Subcutaneous abdominal adipose tissue (tissue), 5 donors: ENCODE measurements at regions not wholly inside any gene's neighbourhood (a gene's known extent, or its start where the extent isn't known, plus 50 kb on each side); places are given as distances from the start of the nearest gene placed in this dataset.

Source experiments
- H3K27ac ChIP-seq: one replicate; pipeline ENCODE4 v1.7.0; 2013; ENCODE audit warnings: low read depth, mild to moderate bottlenecking, inconsistent platforms, low read length, moderate library complexity
- H3K27me3 ChIP-seq, 5 donors: one replicate each; pipeline ENCODE4 v1.7.0; 2013; ENCODE audit warnings: low read length in 5 of 5, inconsistent platforms in 1 of 5; ENCODE audit not compliant: control insufficient read depth in 5 of 5, insufficient read depth in 4 of 5
- H3K36me3 ChIP-seq, 5 donors: one replicate each; pipeline ENCODE4 v1.7.0; 2013; ENCODE audit warnings: low read length in 5 of 5; ENCODE audit not compliant: control insufficient read depth in 5 of 5, insufficient read depth in 5 of 5
- H3K4me1 ChIP-seq, 5 donors: one replicate each; pipeline ENCODE4 v1.7.0; 2013; ENCODE audit warnings: low read length in 5 of 5, mild to moderate bottlenecking in 3 of 5, moderate library complexity in 1 of 5; ENCODE audit not compliant: control insufficient read depth in 5 of 5, insufficient read depth in 5 of 5
- H3K4me3 ChIP-seq, 5 donors: one replicate each; pipeline ENCODE4 v1.7.0; 2013; ENCODE audit warnings: low read length in 5 of 5, low read depth in 1 of 5
- H3K9ac ChIP-seq, 5 donors: one replicate each; pipeline ENCODE4 v1.7.0; 2013; ENCODE audit warnings: low read length in 5 of 5, mild to moderate bottlenecking in 4 of 5, moderate library complexity in 3 of 5
- H3K9me3 ChIP-seq, 5 donors: one replicate each; pipeline ENCODE4 v1.7.0; 2013; ENCODE audit warnings: low read length in 5 of 5; ENCODE audit not compliant: control insufficient read depth in 5 of 5
- donor health status: healthy.
- donor health status: healthy.
- donor health status: healthy.
- donor health status: healthy.
- donor health status: healthy.

DNA sequence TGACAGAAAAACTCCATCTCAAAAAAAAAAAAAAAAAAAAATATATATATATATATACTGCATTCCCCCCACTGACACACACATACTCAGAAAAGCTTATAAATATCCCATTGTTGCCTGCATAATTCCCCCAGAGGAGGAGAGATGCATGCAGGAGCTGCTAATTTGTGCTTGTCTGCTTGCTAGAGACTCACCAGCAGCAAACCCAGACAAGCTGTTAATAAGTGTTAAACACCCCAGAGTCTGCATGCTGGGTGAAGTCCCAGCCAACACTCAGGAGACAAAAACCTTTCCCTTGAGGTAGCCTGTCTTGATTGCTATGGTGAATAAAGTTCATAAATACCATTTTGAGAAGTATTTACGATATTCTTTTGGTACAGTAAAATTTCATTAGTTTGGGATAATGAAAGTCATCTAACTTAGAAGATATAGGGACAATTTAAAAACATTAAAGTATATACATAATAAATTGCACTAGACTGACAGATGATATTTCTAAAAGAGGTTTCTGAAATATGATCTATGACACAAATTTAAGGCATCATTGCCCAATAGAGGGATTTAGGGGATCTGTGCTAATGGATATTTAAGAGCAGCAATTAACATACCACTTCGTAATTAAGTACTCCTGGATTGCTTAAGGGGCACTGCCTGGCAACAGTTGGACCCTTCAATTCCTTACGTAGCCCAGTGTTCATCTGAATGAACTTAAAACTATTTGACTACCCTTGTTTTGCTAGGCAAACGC, 400.0 kb upstream of the C2CD4B start:
- no peak overlapping the region for H3K9ac ChIP-seq
- no peaks in the 10 kb centered on the region for H3K36me3 ChIP-seq
- no peak overlapping the region for H3K4me3 ChIP-seq
- peak overlapping the region; percentile 3 for H3K27ac ChIP-seq
- no peaks in the 10 kb centered on the region for H3K9me3 ChIP-seq
- H3K4me1 ChIP-seq, result peaks cover 2 to 59% (median 54%) of the 10 kb centered on the region in 5 donors
- H3K27me3 ChIP-seq, result no peaks in the 10 kb centered on the region

DNA sequence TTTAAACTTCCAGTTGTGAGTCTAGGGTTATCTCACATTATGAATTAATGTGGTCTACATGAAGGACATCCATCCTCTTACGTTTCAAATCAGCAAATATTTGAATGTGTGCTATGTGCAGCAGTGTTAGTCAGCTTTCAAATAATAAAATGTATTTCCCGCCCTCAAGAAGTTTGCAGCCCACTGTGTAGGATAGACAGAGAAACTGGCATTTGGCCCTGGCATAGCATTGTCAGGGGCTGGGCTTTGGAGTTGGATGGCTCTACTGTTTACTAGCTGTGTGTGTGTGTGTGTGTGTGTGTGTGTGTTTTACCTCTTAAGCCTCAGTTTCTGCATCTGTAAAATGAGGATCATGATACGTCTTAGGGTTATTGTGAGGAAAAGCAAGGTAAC, 400.5 kb upstream of the C2CD4B start:
- Histone ChIP-seq H3K27ac (peak overlapping the region; percentile 3), H3K27me3 (no peaks in the 10 kb centered on the region), H3K4me3 (no peak overlapping the region), H3K9ac (no peak overlapping the region), H3K36me3 (no peaks in the 10 kb centered on the region), H3K4me1 (peaks cover 2 to 60% (median 52%) of the 10 kb centered on the region in 5 donors), H3K9me3 (no peaks in the 10 kb centered on the region)

GRCh38 chr15:62566248-62566647, 401.2 kb upstream of the C2CD4B start:
- Histone ChIP-seq H3K4me1 (peaks cover 2 to 62% (median 56%) of the 10 kb centered on the region in 5 donors), H3K36me3 (no peaks in the 10 kb centered on the region), H3K9me3 (no peaks in the 10 kb centered on the region), H3K9ac (no peak overlapping the region), H3K27ac (no peak overlapping the region), H3K4me3 (no peak overlapping the region), H3K27me3 (no peaks in the 10 kb centered on the region)

GRCh38 chr15:62567501-62567900, 402.4 kb upstream of the C2CD4B start:
- H3K9me3 ChIP-seq, result no peaks in the 10 kb centered on the region
- no peak overlapping the region for H3K9ac ChIP-seq
- H3K36me3 ChIP-seq, result no peaks in the 10 kb centered on the region
- H3K27me3 ChIP-seq, result no peaks in the 10 kb centered on the region
- no peak overlapping the region for H3K27ac ChIP-seq
- no peak overlapping the region for H3K4me3 ChIP-seq
- peaks cover 2 to 63% (median 50%) of the 10 kb centered on the region in 5 donors for H3K4me1 ChIP-seq

DNA sequence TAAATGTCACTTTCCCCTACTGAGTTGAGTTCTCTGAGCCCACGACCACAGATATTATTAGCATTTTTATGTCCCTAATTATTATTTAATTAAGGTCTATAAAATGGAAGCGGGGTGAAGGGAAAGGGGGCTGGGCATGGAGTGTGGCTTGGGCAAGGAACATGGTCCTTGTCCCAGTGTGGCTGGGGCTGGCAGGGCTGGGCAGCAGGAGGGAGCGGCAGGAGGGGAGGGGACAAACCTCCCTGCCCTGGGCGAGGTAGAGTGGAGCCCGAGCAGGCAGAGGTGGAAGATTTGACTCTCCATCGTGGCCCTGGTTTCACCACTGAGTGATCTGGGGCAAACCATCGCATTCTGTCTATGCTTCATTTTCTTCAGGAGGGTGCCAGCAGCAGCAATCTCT, 402.9 kb upstream of the C2CD4B start:
- H3K27me3 ChIP-seq, result no peaks in the 10 kb centered on the region
- H3K27ac ChIP-seq, result no peak overlapping the region
- no peak overlapping the region for H3K4me3 ChIP-seq
- H3K36me3 ChIP-seq, result no peaks in the 10 kb centered on the region
- no peaks in the 10 kb centered on the region for H3K9me3 ChIP-seq
- H3K9ac ChIP-seq, result no peak overlapping the region
- H3K4me1 ChIP-seq, result peaks cover 2 to 66% (median 50%) of the 10 kb centered on the region in 5 donors

DNA sequence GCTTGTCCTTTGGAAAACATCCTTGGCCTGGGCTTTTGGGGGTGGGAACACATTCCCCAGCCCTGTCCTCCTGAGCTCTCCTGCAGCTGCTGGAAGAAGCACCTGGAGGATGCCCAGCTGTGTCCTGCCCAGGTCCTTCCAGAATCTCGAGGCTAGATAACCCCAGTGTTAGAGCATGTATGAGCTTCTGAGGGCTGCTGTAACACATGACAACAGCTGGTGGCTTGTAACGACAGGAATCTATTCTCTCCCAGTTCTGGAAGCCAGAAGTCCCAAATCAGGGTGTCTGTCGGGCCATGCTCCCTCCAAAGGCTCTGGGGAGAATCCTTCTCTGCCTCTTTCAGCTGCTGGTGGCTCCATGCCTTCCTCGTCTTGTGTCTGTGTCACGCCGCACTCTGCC, 403.6 kb upstream of the C2CD4B start:
- Histone ChIP-seq H3K9ac (no peak overlapping the region), H3K36me3 (no peaks in the 10 kb centered on the region), H3K9me3 (no peaks in the 10 kb centered on the region), H3K4me3 (no peak overlapping the region), H3K4me1 (peaks cover 2 to 66% (median 50%) of the 10 kb centered on the region in 5 donors), H3K27ac (peak overlapping the region; percentile 88), H3K27me3 (no peaks in the 10 kb centered on the region)

GRCh38 chr15:62569460-62570404, 404.6 kb upstream of the C2CD4B start:
- Histone ChIP-seq H3K9me3 (no peaks in the 10 kb centered on the region), H3K27me3 (no peaks in the 10 kb centered on the region), H3K27ac (peak overlapping the region; percentile 88), H3K36me3 (no peaks in the 10 kb centered on the region), H3K4me3 (peak overlapping the region in 1 of 5 donors; percentile 7), H3K4me1 (peaks cover 2 to 57% (median 41%) of the 10 kb centered on the region in 5 donors), H3K9ac (peak overlapping the region in 1 of 5 donors; percentile 43)

GRCh38 chr15:62570405-62570783, 405.3 kb upstream of the C2CD4B start:
- H3K4me1 ChIP-seq, result peaks cover 0 to 51% (median 35%) of the 10 kb centered on the region in 5 donors
- no peaks in the 10 kb centered on the region for H3K9me3 ChIP-seq
- H3K9ac ChIP-seq, result peak overlapping the region in 1 of 5 donors; percentile 43
- peak overlapping the region in 1 of 5 donors; percentile 7 for H3K4me3 ChIP-seq
- H3K36me3 ChIP-seq, result no peaks in the 10 kb centered on the region
- H3K27ac ChIP-seq, result peak overlapping the region; percentile 88
- H3K27me3 ChIP-seq, result no peaks in the 10 kb centered on the region

GRCh38 chr15:62571072-62571471, 406.0 kb upstream of the C2CD4B start:
- peak overlapping the region in 1 of 5 donors; percentile 43 for H3K9ac ChIP-seq
- peak overlapping the region; percentile 88 for H3K27ac ChIP-seq
- no peaks in the 10 kb centered on the region for H3K27me3 ChIP-seq
- no peaks in the 10 kb centered on the region for H3K9me3 ChIP-seq
- no peaks in the 10 kb centered on the region for H3K36me3 ChIP-seq
- H3K4me3 ChIP-seq, result peak overlapping the region in 1 of 5 donors; percentile 7
- peaks cover 0 to 48% (median 29%) of the 10 kb centered on the region in 5 donors for H3K4me1 ChIP-seq

GRCh38 chr15:62572797-62573196, 407.7 kb upstream of the C2CD4B start:
- no peak overlapping the region for H3K27ac ChIP-seq
- no peaks in the 10 kb centered on the region for H3K9me3 ChIP-seq
- no peak overlapping the region for H3K9ac ChIP-seq
- H3K27me3 ChIP-seq, result no peaks in the 10 kb centered on the region
- H3K4me3 ChIP-seq, result no peak overlapping the region
- no peaks in the 10 kb centered on the region for H3K36me3 ChIP-seq
- H3K4me1 ChIP-seq, result peaks cover 0 to 38% (median 24%) of the 10 kb centered on the region in 5 donors
